Memory B cell (primary cell): ENCODE measurements at regions not wholly inside any gene's neighbourhood (a gene's known extent, or its start where the extent isn't known, plus 50 kb on each side); places are given as distances from the start of the nearest gene placed in this dataset.
"Not testable (repeated sequence)": the region's sequence is repeated elsewhere in the genome, so short reads cannot be mapped to it uniquely, and the experiment has no call there.

Source experiments
- ATAC-seq: fragments of 150-1000 bp; cut with Tn5 transposase; 2 replicates; pipeline ENCODE4 v1.10.0; 2021; ENCODE audit warnings: low read depth, mild to moderate bottlenecking, moderate library complexity
- DNase-seq, 2 donors: peaks; one replicate each; pipeline ENCODE4 v3.0.0; 2022; ENCODE audit warnings: low spot score in 2 of 2
- H3K27ac Mint-ChIP-seq: one replicate; pipeline ENCODE4 v1.8.0; 2022; ENCODE audit warnings: mild to moderate bottlenecking, moderate library complexity, mixed read lengths
- H3K27me3 Mint-ChIP-seq: one replicate; pipeline ENCODE4 v1.8.0; 2022; ENCODE audit warnings: mixed read lengths
- H3K36me3 Mint-ChIP-seq: one replicate; pipeline ENCODE4 v1.8.0; 2022; ENCODE audit warnings: mild to moderate bottlenecking, mixed read lengths
- H3K4me1 Mint-ChIP-seq: one replicate; pipeline ENCODE4 v1.8.0; 2022; ENCODE audit warnings: mixed read lengths
- H3K4me3 Mint-ChIP-seq: one replicate; pipeline ENCODE4 v1.8.0; 2022; ENCODE audit warnings: mild to moderate bottlenecking, moderate library complexity, mixed read lengths
- H3K9me3 Mint-ChIP-seq: one replicate; pipeline ENCODE4 v1.8.0; 2022; ENCODE audit warnings: mixed read lengths

- Mint-ChIP-seq H3K4me3 (no peak overlapping the region), H3K27me3 (no peaks in the 10 kb centered on the region), H3K4me1 (no peaks in the 10 kb centered on the region), H3K36me3 (no peaks in the 10 kb centered on the region), H3K27ac (no peak overlapping the region), H3K9me3 (peaks cover 5% of the 10 kb centered on the region)
- DNase-seq (no peak), ATAC-seq (no peak)
Observed at GRCh38 chr10:106268000-106268399, 896.5 kb downstream of the SORCS1 start.

- no peak for DNase-seq
Observed at GRCh38 chr10:106267591-106267990, 896.9 kb downstream of the SORCS1 start.

GRCh38 chr10:106257432-106257831 is 907.1 kb downstream of the SORCS1 start:
- not testable (repeated sequence) for H3K36me3 Mint-ChIP-seq, DNase-seq, H3K9me3 Mint-ChIP-seq, H3K4me3 Mint-ChIP-seq, H3K4me1 Mint-ChIP-seq, H3K27ac Mint-ChIP-seq, H3K27me3 Mint-ChIP-seq, ATAC-seq

More at GRCh38 chr10:106267591-106267990, 896.9 kb downstream of the SORCS1 start:
- H3K4me1 Mint-ChIP-seq, result no peaks in the 10 kb centered on the region
- H3K27me3 Mint-ChIP-seq, result no peaks in the 10 kb centered on the region
- H3K36me3 Mint-ChIP-seq, result no peaks in the 10 kb centered on the region
- H3K4me3 Mint-ChIP-seq, result no peak overlapping the region
- peaks cover 5% of the 10 kb centered on the region for H3K9me3 Mint-ChIP-seq
- H3K27ac Mint-ChIP-seq, result no peak overlapping the region
- no peak for ATAC-seq

GRCh38 chr10:106255111-106255678 is 909.3 kb downstream of the SORCS1 start:
- no peaks in the 10 kb centered on the region for H3K4me1 Mint-ChIP-seq
- peaks cover 1% of the 10 kb centered on the region for H3K9me3 Mint-ChIP-seq
- H3K4me3 Mint-ChIP-seq, result no peak overlapping the region
- H3K27ac Mint-ChIP-seq, result no peak overlapping the region
- H3K27me3 Mint-ChIP-seq, result no peaks in the 10 kb centered on the region
- no peaks in the 10 kb centered on the region for H3K36me3 Mint-ChIP-seq
- no peak for ATAC-seq
- no peak for DNase-seq

GRCh38 chr10:106254071-106254470 is 910.4 kb downstream of the SORCS1 start:
- no peak overlapping the region for H3K27ac Mint-ChIP-seq
- no peak overlapping the region for H3K4me3 Mint-ChIP-seq
- peaks cover 1% of the 10 kb centered on the region for H3K9me3 Mint-ChIP-seq
- no peaks in the 10 kb centered on the region for H3K4me1 Mint-ChIP-seq
- no peak for DNase-seq
- H3K27me3 Mint-ChIP-seq, result no peaks in the 10 kb centered on the region
- H3K36me3 Mint-ChIP-seq, result no peaks in the 10 kb centered on the region
- ATAC-seq, result no peak

GRCh38 chr10:106252541-106252940 is 912.0 kb downstream of the SORCS1 start:
- peaks cover 1% of the 10 kb centered on the region for H3K9me3 Mint-ChIP-seq
- H3K4me3 Mint-ChIP-seq, result no peak overlapping the region
- no peak for DNase-seq
- no peak for ATAC-seq
- H3K36me3 Mint-ChIP-seq, result no peaks in the 10 kb centered on the region
- H3K27me3 Mint-ChIP-seq, result no peaks in the 10 kb centered on the region
- no peaks in the 10 kb centered on the region for H3K4me1 Mint-ChIP-seq
- no peak overlapping the region for H3K27ac Mint-ChIP-seq

GRCh38 chr10:106251573-106251972 is 912.9 kb downstream of the SORCS1 start:
- H3K4me3 Mint-ChIP-seq, result no peak overlapping the region
- H3K27ac Mint-ChIP-seq, result no peak overlapping the region
- H3K36me3 Mint-ChIP-seq, result no peaks in the 10 kb centered on the region
- ATAC-seq (no peak), DNase-seq (no peak)
- H3K4me1 Mint-ChIP-seq, result no peaks in the 10 kb centered on the region
- no peaks in the 10 kb centered on the region for H3K27me3 Mint-ChIP-seq
- peaks cover 1% of the 10 kb centered on the region for H3K9me3 Mint-ChIP-seq

GRCh38 chr10:106242301-106242700 is 922.2 kb downstream of the SORCS1 start:
- Mint-ChIP-seq H3K4me3 (no peak overlapping the region), H3K27ac (no peak overlapping the region), H3K9me3 (peaks cover 2% of the 10 kb centered on the region), H3K27me3 (no peaks in the 10 kb centered on the region), H3K4me1 (no peaks in the 10 kb centered on the region), H3K36me3 (no peaks in the 10 kb centered on the region)
- DNase-seq, result no peak
- no peak for ATAC-seq

- Mint-ChIP-seq H3K9me3 (peaks cover 2% of the 10 kb centered on the region), H3K36me3 (no peaks in the 10 kb centered on the region), H3K4me3 (no peak overlapping the region), H3K27ac (no peak overlapping the region), H3K4me1 (no peaks in the 10 kb centered on the region), H3K27me3 (no peaks in the 10 kb centered on the region)
- DNase-seq (no peak), ATAC-seq (no peak)
Observed at GRCh38 chr10:106226828-106227227, 937.7 kb downstream of the SORCS1 start.

GRCh38 chr10:106226142-106226541 is 938.4 kb downstream of the SORCS1 start:
- Mint-ChIP-seq H3K9me3 (peaks cover 2% of the 10 kb centered on the region), H3K36me3 (no peaks in the 10 kb centered on the region), H3K4me1 (no peaks in the 10 kb centered on the region), H3K27ac (no peak overlapping the region), H3K4me3 (no peak overlapping the region), H3K27me3 (no peaks in the 10 kb centered on the region)
- ATAC-seq, result no peak
- DNase-seq, result no peak

- Mint-ChIP-seq H3K4me3 (no peak overlapping the region), H3K27me3 (no peaks in the 10 kb centered on the region), H3K27ac (no peak overlapping the region), H3K4me1 (no peaks in the 10 kb centered on the region), H3K36me3 (no peaks in the 10 kb centered on the region), H3K9me3 (peaks cover 2% of the 10 kb centered on the region)
- no peak for ATAC-seq
- DNase-seq, result no peak
Observed at GRCh38 chr10:106224676-106225075, 939.8 kb downstream of the SORCS1 start.

- DNase-seq, result no peak
- Mint-ChIP-seq H3K36me3 (no peaks in the 10 kb centered on the region), H3K9me3 (peaks cover 2% of the 10 kb centered on the region), H3K27ac (no peak overlapping the region), H3K4me1 (no peaks in the 10 kb centered on the region), H3K4me3 (no peak overlapping the region), H3K27me3 (no peaks in the 10 kb centered on the region)
- no peak for ATAC-seq
Observed at GRCh38 chr10:106217627-106218026, 946.9 kb downstream of the SORCS1 start.

GRCh38 chr10:106216085-106216484 is 948.4 kb downstream of the SORCS1 start:
- Mint-ChIP-seq H3K27me3 (no peaks in the 10 kb centered on the region), H3K27ac (no peak overlapping the region), H3K9me3 (peaks cover 3% of the 10 kb centered on the region), H3K4me1 (no peaks in the 10 kb centered on the region), H3K4me3 (no peak overlapping the region), H3K36me3 (no peaks in the 10 kb centered on the region)
- ATAC-seq (no peak), DNase-seq (no peak)

- Mint-ChIP-seq H3K27me3 (no peaks in the 10 kb centered on the region), H3K4me1 (no peaks in the 10 kb centered on the region), H3K36me3 (no peaks in the 10 kb centered on the region), H3K4me3 (no peak overlapping the region), H3K27ac (no peak overlapping the region), H3K9me3 (peaks cover 3% of the 10 kb centered on the region)
- no peak for ATAC-seq
- no peak for DNase-seq
Observed at GRCh38 chr10:106214243-106214642, 950.3 kb downstream of the SORCS1 start.

GRCh38 chr10:106213493-106213892 is 951.0 kb downstream of the SORCS1 start:
- no peaks in the 10 kb centered on the region for H3K27me3 Mint-ChIP-seq
- peaks cover 3% of the 10 kb centered on the region for H3K9me3 Mint-ChIP-seq
- DNase-seq (no peak), ATAC-seq (no peak)
- no peak overlapping the region for H3K27ac Mint-ChIP-seq
- no peak overlapping the region for H3K4me3 Mint-ChIP-seq
- no peaks in the 10 kb centered on the region for H3K36me3 Mint-ChIP-seq
- no peaks in the 10 kb centered on the region for H3K4me1 Mint-ChIP-seq
